Esophagus muscularis mucosa (tissue), 4 donors: ENCODE measurements at regions not wholly inside any gene's neighbourhood (a gene's known extent, or its start where the extent isn't known, plus 50 kb on each side); places are given as distances from the start of the nearest gene placed in this dataset.

Experiments
- CTCF ChIP-seq, 3 experiments: fragments of 200-600 bp in 2 of 3; fragments of 450-650 bp in 1 of 3; sonication (generic) in 2 of 3; IDR thresholded peaks; one replicate each; pipeline ENCODE4 v1.5.1; 2017 to 2019; ENCODE audit warnings: antibody characterized with exemption in 3 of 3, mild to moderate bottlenecking in 2 of 3, moderate library complexity in 1 of 3
- EP300 ChIP-seq: sonication (generic); formaldehyde crosslinking; IDR thresholded peaks from one replicate; pipeline ENCODE4 v1.6.1; 2017; ENCODE audit warnings: antibody characterized with exemption
- POLR2AphosphoS5 ChIP-seq, 2 donors: sonication (generic); formaldehyde crosslinking; IDR thresholded peaks; one replicate each; pipeline ENCODE4 v1.6.1; 2017; ENCODE audit warnings: antibody characterized with exemption in 2 of 2

- TF ChIP-seq CTCF (IDR thresholded peaks at IDR 0.05), result no peak
- TF ChIP-seq EP300, result no peak
- TF ChIP-seq POLR2AphosphoS5 (IDR thresholded peaks at IDR 0.05), result no peak
Observed at GRCh38 chr18:10060841-10061240, 147.0 kb downstream of the VAPA start.
